H9 (cell line): ENCODE measurements at regions not wholly inside any gene's neighbourhood (a gene's known extent, or its start where the extent isn't known, plus 50 kb on each side); places are given as distances from the start of the nearest gene placed in this dataset.

ENCODE experiments used
- DNase-seq: peaks from one replicate; pipeline ENCODE4 v3.0.0-alpha.2; 2017
- H2AFZ ChIP-seq: one replicate; pipeline ENCODE4 v1.6.1; 2013; ENCODE audit warnings: mild to moderate bottlenecking, low read length, control low read depth, moderate library complexity
- H2AK5ac ChIP-seq: 2 replicates; pipeline ENCODE4 v1.6.1; 2013; ENCODE audit warnings: low read length, control low read depth, mixed read lengths; ENCODE audit not compliant: insufficient read length
- H2BK120ac ChIP-seq: one replicate; pipeline ENCODE4 v1.6.1; 2013; ENCODE audit warnings: low read depth, mild to moderate bottlenecking, low read length, control low read depth, inconsistent platforms; ENCODE audit not compliant: poor library complexity, severe bottlenecking
- H2BK12ac ChIP-seq: 2 replicates; pipeline ENCODE4 v1.6.1; 2013; ENCODE audit warnings: low read length, control low read depth, mixed read lengths, low read depth; ENCODE audit not compliant: insufficient read length
- H2BK15ac ChIP-seq: 2 replicates; pipeline ENCODE4 v1.6.1; 2013; ENCODE audit warnings: low read depth, low read length, control low read depth
- H2BK20ac ChIP-seq: one replicate; pipeline ENCODE4 v1.6.1; 2013; ENCODE audit warnings: low read depth, mild to moderate bottlenecking, low read length, control low read depth, inconsistent platforms; ENCODE audit not compliant: poor library complexity, severe bottlenecking
- H2BK5ac ChIP-seq: 2 replicates; pipeline ENCODE4 v1.6.1; 2013; ENCODE audit warnings: low read length, control low read depth, mixed read lengths; ENCODE audit not compliant: insufficient read length
- H3K14ac ChIP-seq: 2 replicates; pipeline ENCODE4 v1.6.1; 2013; ENCODE audit warnings: low read length, control low read depth; ENCODE audit not compliant: insufficient read depth
- H3K18ac ChIP-seq: 2 replicates; pipeline ENCODE4 v1.6.1; 2013; ENCODE audit warnings: low read depth, mild to moderate bottlenecking, mixed read lengths, low read length, control low read depth; ENCODE audit not compliant: insufficient read length
- H3K23ac ChIP-seq: 2 replicates; pipeline ENCODE4 v1.6.1; 2013; ENCODE audit warnings: low read length, control low read depth, mixed read lengths, low read depth; ENCODE audit not compliant: insufficient read length
- H3K23me2 ChIP-seq: 2 replicates; pipeline ENCODE4 v1.6.1; 2013; ENCODE audit warnings: low read depth, mild to moderate bottlenecking, mixed read lengths, low read length, control low read depth; ENCODE audit not compliant: insufficient read length, poor library complexity, severe bottlenecking
- H3K27ac ChIP-seq: 2 replicates; pipeline ENCODE4 v1.5.1; 2013; ENCODE audit warnings: low read length, control low read depth, mixed read lengths, low read depth; ENCODE audit not compliant: insufficient read length
- H3K27me3 ChIP-seq: 2 replicates; pipeline ENCODE4 v1.6.1; 2013; ENCODE audit warnings: low read length, control low read depth, inconsistent platforms; ENCODE audit not compliant: insufficient read depth
- H3K4ac ChIP-seq: 2 replicates; pipeline ENCODE4 v1.6.1; 2013; ENCODE audit warnings: low read depth, mild to moderate bottlenecking, control low read depth, inconsistent platforms, low read length, moderate library complexity
- H3K4me1 ChIP-seq: 2 replicates; pipeline ENCODE4 v1.6.1; 2013; ENCODE audit warnings: low read length, control low read depth, inconsistent platforms; ENCODE audit not compliant: insufficient read depth
- H3K4me2 ChIP-seq: 2 replicates; pipeline ENCODE4 v1.6.1; 2013; ENCODE audit warnings: low read length, control low read depth, mixed read lengths; ENCODE audit not compliant: insufficient read length, insufficient read depth
- H3K56ac ChIP-seq: 2 replicates; pipeline ENCODE4 v1.6.1; 2013; ENCODE audit warnings: low read depth, mild to moderate bottlenecking, mixed read lengths, low read length, control low read depth; ENCODE audit not compliant: insufficient read length
- H3K79me1 ChIP-seq: 2 replicates; pipeline ENCODE4 v1.6.1; 2013; ENCODE audit warnings: low read depth, mild to moderate bottlenecking, moderate library complexity, low read length, control low read depth, inconsistent platforms; ENCODE audit not compliant: insufficient read depth, poor library complexity, severe bottlenecking
- H3K79me2 ChIP-seq: 2 replicates; pipeline ENCODE4 v1.6.1; 2013; ENCODE audit warnings: low read length, control low read depth, inconsistent platforms; ENCODE audit not compliant: insufficient read depth
- H3K9ac ChIP-seq: 2 replicates; pipeline ENCODE4 v1.6.1; 2013; ENCODE audit warnings: low read length, control low read depth, mixed read lengths; ENCODE audit not compliant: insufficient read length; ENCODE audit errors: extremely low read depth
- H3K9me3 ChIP-seq: one replicate; pipeline ENCODE4 v1.6.1; 2013; ENCODE audit warnings: low read depth, low read length, inconsistent platforms; ENCODE audit not compliant: control insufficient read depth
- H3T11ph ChIP-seq: one replicate; pipeline ENCODE4 v1.6.1; 2013; ENCODE audit warnings: mild to moderate bottlenecking, low read length, control low read depth, inconsistent platforms
- H4K20me1 ChIP-seq: one replicate; pipeline ENCODE4 v1.6.1; 2013; ENCODE audit not compliant: control insufficient read depth, insufficient read length, insufficient read depth
- H4K5ac ChIP-seq: 2 replicates; pipeline ENCODE4 v1.6.1; 2013; ENCODE audit warnings: low read depth, mild to moderate bottlenecking, mixed read lengths, low read length, control low read depth; ENCODE audit not compliant: insufficient read length
- H4K8ac ChIP-seq: replicated peaks from 2 replicates; pipeline ENCODE4 v1.6.1; 2013; ENCODE audit warnings: low read length, control low read depth, mixed read lengths, low read depth; ENCODE audit not compliant: insufficient read length
- H4K91ac ChIP-seq: 2 replicates; pipeline ENCODE4 v1.6.1; 2013; ENCODE audit warnings: low read depth, mild to moderate bottlenecking, moderate library complexity, mixed read lengths, low read length, control low read depth; ENCODE audit not compliant: insufficient read length
- H3K27ac Mint-ChIP-seq, 3 experiments: 2 replicates in 2 of 3; 3 replicates in 1 of 3; pipeline ENCODE4 v1.8.0; 2020 to 2021; ENCODE audit warnings: mixed read lengths in 3 of 3, mild to moderate bottlenecking in 1 of 3, moderate library complexity in 1 of 3
- H3K27me3 Mint-ChIP-seq: 2 replicates; pipeline ENCODE4 v1.8.0; 2021; ENCODE audit warnings: low read depth, mild to moderate bottlenecking, moderate library complexity, mixed read lengths
- H3K36me3 Mint-ChIP-seq, 3 experiments: 2 replicates in 2 of 3; 3 replicates in 1 of 3; pipeline ENCODE4 v1.8.0; 2020 to 2021; ENCODE audit warnings: low read depth in 3 of 3, mixed read lengths in 3 of 3; ENCODE audit not compliant: insufficient read depth in 1 of 3
- H3K4me1 Mint-ChIP-seq, 2 experiments: 2 replicates each; pipeline ENCODE4 v1.8.0; 2020; ENCODE audit warnings: mixed read lengths in 2 of 2
- H3K4me3 Mint-ChIP-seq, 2 experiments: 2 replicates in 1 of 2; 3 replicates in 1 of 2; pipeline ENCODE4 v1.8.0; 2020 to 2021; ENCODE audit warnings: mild to moderate bottlenecking in 2 of 2, mixed read lengths in 2 of 2, moderate library complexity in 1 of 2
- H3K9me3 Mint-ChIP-seq, 2 experiments: 2 replicates in 1 of 2; 3 replicates in 1 of 2; pipeline ENCODE4 v1.8.0; 2020; ENCODE audit warnings: mild to moderate bottlenecking in 2 of 2, mixed read lengths in 2 of 2, moderate library complexity in 1 of 2
- WGBS: extraction: QIAGEN DNeasy Blood & Tissue Kit; methylation state at CpG from one replicate; pipeline ENCODE4 v1.1.7; 2013; ENCODE audit warnings: missing lambda C conversion rate, low lambda C conversion rate, mixed read lengths; ENCODE audit not compliant: insufficient read length; ENCODE audit errors: extremely low coverage; 5-methylcytosine and 5-hydroxymethylcytosine counted together
- TF ChIP-seq, protein P1 (sequence below): fragments of 200-600 bp; sonication (generic); conservative IDR thresholded peaks from 3 replicates; pipeline ENCODE4 v1.8.0; 2021; ENCODE audit warnings: antibody characterized with exemption, mild to moderate bottlenecking

DNA sequence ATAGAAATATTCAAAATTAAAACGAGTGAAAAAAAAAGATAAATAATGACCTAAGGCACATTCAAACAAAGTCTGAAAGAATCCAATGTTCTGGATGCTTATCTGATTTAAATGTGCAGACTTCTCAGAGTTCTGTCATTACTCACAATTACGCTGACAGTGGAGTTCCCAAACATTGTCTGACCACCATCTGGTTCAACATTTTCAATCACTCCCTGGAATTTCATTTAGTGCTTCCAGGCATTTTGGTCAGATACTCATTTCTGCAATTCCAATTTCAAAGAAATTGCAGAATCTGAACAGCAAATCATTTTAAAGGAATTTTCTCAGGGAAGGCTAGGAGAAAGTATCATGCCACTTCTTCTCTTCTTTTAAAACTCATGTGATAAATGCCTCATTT is 398.2 kb upstream of the PDE3A start:
- Histone ChIP-seq H2AK5ac (no peak overlapping the region), H3K27me3 (no peaks in the 10 kb centered on the region), H4K91ac (no peak overlapping the region), H2BK120ac (no peak overlapping the region), H3K23me2 (no peaks in the 10 kb centered on the region), H3K27ac (no peak overlapping the region), H4K20me1 (no peaks in the 10 kb centered on the region), H3K18ac (no peak overlapping the region), H3K23ac (no peak overlapping the region), H3K4ac (no peak overlapping the region), H3K14ac (no peak overlapping the region), H2AFZ (no peak overlapping the region), H2BK5ac (no peak overlapping the region), H3K79me1 (no peaks in the 10 kb centered on the region), H3K4me2 (no peak overlapping the region), H4K5ac (no peak overlapping the region), H2BK12ac (no peak overlapping the region), H2BK15ac (no peak overlapping the region), H3K4me1 (peaks cover 2% of the 10 kb centered on the region; the same call in 1 of the 2 replicates), H3K9ac (no peak overlapping the region), H3K56ac (no peak overlapping the region), H3T11ph (no peak overlapping the region), H4K8ac (no peak overlapping the region), H2BK20ac (no peak overlapping the region), H3K79me2 (no peaks in the 10 kb centered on the region), H3K9me3 (no peaks in the 10 kb centered on the region)
- DNase-seq: no peak
- no CpG with 5 or more reads among the region's 2 CpGs for WGBS
- TF ChIP-seq, protein P1, sequence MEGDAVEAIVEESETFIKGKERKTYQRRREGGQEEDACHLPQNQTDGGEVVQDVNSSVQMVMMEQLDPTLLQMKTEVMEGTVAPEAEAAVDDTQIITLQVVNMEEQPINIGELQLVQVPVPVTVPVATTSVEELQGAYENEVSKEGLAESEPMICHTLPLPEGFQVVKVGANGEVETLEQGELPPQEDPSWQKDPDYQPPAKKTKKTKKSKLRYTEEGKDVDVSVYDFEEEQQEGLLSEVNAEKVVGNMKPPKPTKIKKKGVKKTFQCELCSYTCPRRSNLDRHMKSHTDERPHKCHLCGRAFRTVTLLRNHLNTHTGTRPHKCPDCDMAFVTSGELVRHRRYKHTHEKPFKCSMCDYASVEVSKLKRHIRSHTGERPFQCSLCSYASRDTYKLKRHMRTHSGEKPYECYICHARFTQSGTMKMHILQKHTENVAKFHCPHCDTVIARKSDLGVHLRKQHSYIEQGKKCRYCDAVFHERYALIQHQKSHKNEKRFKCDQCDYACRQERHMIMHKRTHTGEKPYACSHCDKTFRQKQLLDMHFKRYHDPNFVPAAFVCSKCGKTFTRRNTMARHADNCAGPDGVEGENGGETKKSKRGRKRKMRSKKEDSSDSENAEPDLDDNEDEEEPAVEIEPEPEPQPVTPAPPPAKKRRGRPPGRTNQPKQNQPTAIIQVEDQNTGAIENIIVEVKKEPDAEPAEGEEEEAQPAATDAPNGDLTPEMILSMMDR: no peak
- Mint-ChIP-seq H3K27me3 (no peaks in the 10 kb centered on the region), H3K9me3 (no peaks in the 10 kb centered on the region), H3K4me1 (peaks cover 20% of the 10 kb centered on the region in 2 experiments), H3K36me3 (no peaks in the 10 kb centered on the region), H3K4me3 (no peak overlapping the region), H3K27ac (no peak overlapping the region)
